WTC11 (cell line): ENCODE measurements at regions not wholly inside any gene's neighbourhood (a gene's known extent, or its start where the extent isn't known, plus 50 kb on each side); places are given as distances from the start of the nearest gene placed in this dataset.

Experiments used
- ATAC-seq: fragments of 200-7000 bp; cut with Tn5 transposase; 2 replicates; pipeline ENCODE4 v1.10.0; 2021; ENCODE audit warnings: mild to moderate bottlenecking, moderate library complexity
- CTCF ChIA-PET: fragments of 300-600 bp; sonication (Branson Sonifier 250); formaldehyde crosslinking; loops from one replicate; lab custom pipeline; 2021; ENCODE audit warnings: antibody characterized with exemption; lab: Charles Lee
- POLR2A ChIA-PET: fragments of 350-600 bp; sonication (Branson Sonifier 250); formaldehyde crosslinking; loops from one replicate; lab custom pipeline; 2021; ENCODE audit warnings: antibody characterized with exemption; lab: Charles Lee
- DNase-seq: peaks from one replicate; pipeline ENCODE4 v3.0.0; 2021; ENCODE audit warnings: low spot score
- H3K27ac Mint-ChIP-seq: 2 replicates; pipeline ENCODE4 v1.8.0; 2021; ENCODE audit warnings: mixed read lengths
- H3K27me3 Mint-ChIP-seq: 2 replicates; pipeline ENCODE4 v1.8.0; 2021; ENCODE audit warnings: low read depth, mild to moderate bottlenecking, moderate library complexity, mixed read lengths
- H3K36me3 Mint-ChIP-seq: 2 replicates; pipeline ENCODE4 v1.8.0; 2021; ENCODE audit warnings: mixed read lengths
- H3K4me1 Mint-ChIP-seq: 2 replicates; pipeline ENCODE4 v1.8.0; 2022; ENCODE audit warnings: mixed read lengths
- H3K4me3 Mint-ChIP-seq: 2 replicates; pipeline ENCODE4 v1.8.0; 2021; ENCODE audit warnings: mild to moderate bottlenecking, moderate library complexity, mixed read lengths
- H3K9me3 Mint-ChIP-seq: 2 replicates; pipeline ENCODE4 v1.8.0; 2021; ENCODE audit warnings: mixed read lengths
- ATF3 ChIP-seq: sonication (generic); formaldehyde crosslinking; conservative IDR thresholded peaks from 2 replicates; pipeline ENCODE4 v1.8.1; 2022; ENCODE audit warnings: mild to moderate bottlenecking, missing genetic modification reagents
- CBFB ChIP-seq: sonication (generic); formaldehyde crosslinking; IDR thresholded peaks from 2 replicates; pipeline ENCODE4 v1.8.1; 2022; ENCODE audit warnings: mild to moderate bottlenecking, low read depth, missing genetic modification reagents
- CREB1 ChIP-seq: sonication (generic); formaldehyde crosslinking; IDR thresholded peaks from 2 replicates; pipeline ENCODE4 v1.8.0; 2023; ENCODE audit warnings: mild to moderate bottlenecking, missing genetic modification reagents
- PRDM15 ChIP-seq: sonication (generic); formaldehyde crosslinking; IDR thresholded peaks from 2 replicates; pipeline ENCODE4 v1.8.0; 2022; ENCODE audit warnings: missing genetic modification reagents
- TCF7 ChIP-seq: sonication (generic); formaldehyde crosslinking; IDR thresholded peaks from 2 replicates; pipeline ENCODE4 v1.8.0; 2022; ENCODE audit warnings: mild to moderate bottlenecking, low read depth, missing genetic modification reagents, moderate library complexity
- USF1 ChIP-seq: sonication (generic); formaldehyde crosslinking; IDR thresholded peaks from 2 replicates; pipeline ENCODE4 v1.8.0; 2022; ENCODE audit warnings: mild to moderate bottlenecking, missing genetic modification reagents
- ZNF281 ChIP-seq: sonication (generic); formaldehyde crosslinking; IDR thresholded peaks from 2 replicates; pipeline ENCODE4 v1.8.0; 2023; ENCODE audit warnings: mild to moderate bottlenecking, missing genetic modification reagents
- ZNF671 ChIP-seq: fragments of 250-450 bp; sonication (Bioruptor Pico); IDR thresholded peaks from 2 replicates; pipeline ENCODE4 v1.8.0; 2021; ENCODE audit warnings: mild to moderate bottlenecking
- TF ChIP-seq, protein P1 (sequence below): sonication (generic); formaldehyde crosslinking; IDR thresholded peaks from 2 replicates; pipeline ENCODE4 v1.8.0; 2023; ENCODE audit warnings: missing genetic modification reagents, mild to moderate bottlenecking, borderline replicate concordance
- TF ChIP-seq, protein P2 (sequence below): fragments of 250-450 bp; sonication (Bioruptor Pico); IDR thresholded peaks from 2 replicates; pipeline ENCODE4 v1.9.0; 2021; ENCODE audit warnings: moderate library complexity, mild to moderate bottlenecking, inconsistent platforms, borderline replicate concordance
- TF ChIP-seq, protein P3 (sequence below): sonication (generic); formaldehyde crosslinking; IDR thresholded peaks from 2 replicates; pipeline ENCODE4 v1.8.0; 2023; ENCODE audit warnings: missing genetic modification reagents
- TF ChIP-seq, protein P4 (sequence below): sonication (generic); formaldehyde crosslinking; IDR thresholded peaks from 2 replicates; pipeline ENCODE4 v1.8.1; 2022; ENCODE audit warnings: mild to moderate bottlenecking, moderate library complexity, missing genetic modification reagents
- TF ChIP-seq, protein P5 (sequence below): fragments of 250-450 bp; sonication (Bioruptor Pico); conservative IDR thresholded peaks from 2 replicates; pipeline ENCODE4 v1.9.0; 2021; ENCODE audit warnings: mild to moderate bottlenecking

- TF ChIP-seq, protein P1, sequence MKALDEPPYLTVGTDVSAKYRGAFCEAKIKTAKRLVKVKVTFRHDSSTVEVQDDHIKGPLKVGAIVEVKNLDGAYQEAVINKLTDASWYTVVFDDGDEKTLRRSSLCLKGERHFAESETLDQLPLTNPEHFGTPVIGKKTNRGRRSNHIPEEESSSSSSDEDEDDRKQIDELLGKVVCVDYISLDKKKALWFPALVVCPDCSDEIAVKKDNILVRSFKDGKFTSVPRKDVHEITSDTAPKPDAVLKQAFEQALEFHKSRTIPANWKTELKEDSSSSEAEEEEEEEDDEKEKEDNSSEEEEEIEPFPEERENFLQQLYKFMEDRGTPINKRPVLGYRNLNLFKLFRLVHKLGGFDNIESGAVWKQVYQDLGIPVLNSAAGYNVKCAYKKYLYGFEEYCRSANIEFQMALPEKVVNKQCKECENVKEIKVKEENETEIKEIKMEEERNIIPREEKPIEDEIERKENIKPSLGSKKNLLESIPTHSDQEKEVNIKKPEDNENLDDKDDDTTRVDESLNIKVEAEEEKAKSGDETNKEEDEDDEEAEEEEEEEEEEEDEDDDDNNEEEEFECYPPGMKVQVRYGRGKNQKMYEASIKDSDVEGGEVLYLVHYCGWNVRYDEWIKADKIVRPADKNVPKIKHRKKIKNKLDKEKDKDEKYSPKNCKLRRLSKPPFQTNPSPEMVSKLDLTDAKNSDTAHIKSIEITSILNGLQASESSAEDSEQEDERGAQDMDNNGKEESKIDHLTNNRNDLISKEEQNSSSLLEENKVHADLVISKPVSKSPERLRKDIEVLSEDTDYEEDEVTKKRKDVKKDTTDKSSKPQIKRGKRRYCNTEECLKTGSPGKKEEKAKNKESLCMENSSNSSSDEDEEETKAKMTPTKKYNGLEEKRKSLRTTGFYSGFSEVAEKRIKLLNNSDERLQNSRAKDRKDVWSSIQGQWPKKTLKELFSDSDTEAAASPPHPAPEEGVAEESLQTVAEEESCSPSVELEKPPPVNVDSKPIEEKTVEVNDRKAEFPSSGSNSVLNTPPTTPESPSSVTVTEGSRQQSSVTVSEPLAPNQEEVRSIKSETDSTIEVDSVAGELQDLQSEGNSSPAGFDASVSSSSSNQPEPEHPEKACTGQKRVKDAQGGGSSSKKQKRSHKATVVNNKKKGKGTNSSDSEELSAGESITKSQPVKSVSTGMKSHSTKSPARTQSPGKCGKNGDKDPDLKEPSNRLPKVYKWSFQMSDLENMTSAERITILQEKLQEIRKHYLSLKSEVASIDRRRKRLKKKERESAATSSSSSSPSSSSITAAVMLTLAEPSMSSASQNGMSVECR (CRISPR knock-in tag), result no peak
- TF ChIP-seq, protein P2, sequence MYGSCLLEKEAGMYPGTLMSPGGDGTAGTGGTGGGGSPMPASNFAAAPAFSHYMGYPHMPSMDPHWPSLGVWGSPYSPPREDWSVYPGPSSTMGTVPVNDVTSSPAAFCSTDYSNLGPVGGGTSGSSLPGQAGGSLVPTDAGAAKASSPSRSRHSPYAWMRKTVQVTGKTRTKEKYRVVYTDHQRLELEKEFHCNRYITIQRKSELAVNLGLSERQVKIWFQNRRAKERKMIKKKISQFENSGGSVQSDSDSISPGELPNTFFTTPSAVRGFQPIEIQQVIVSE (CRISPR knock-in tag), result no peak
- TF ChIP-seq ZNF281 (CRISPR knock-in tag), result no peak
- TF ChIP-seq, protein P3, sequence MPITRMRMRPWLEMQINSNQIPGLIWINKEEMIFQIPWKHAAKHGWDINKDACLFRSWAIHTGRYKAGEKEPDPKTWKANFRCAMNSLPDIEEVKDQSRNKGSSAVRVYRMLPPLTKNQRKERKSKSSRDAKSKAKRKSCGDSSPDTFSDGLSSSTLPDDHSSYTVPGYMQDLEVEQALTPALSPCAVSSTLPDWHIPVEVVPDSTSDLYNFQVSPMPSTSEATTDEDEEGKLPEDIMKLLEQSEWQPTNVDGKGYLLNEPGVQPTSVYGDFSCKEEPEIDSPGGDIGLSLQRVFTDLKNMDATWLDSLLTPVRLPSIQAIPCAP, result no peak
- TF ChIP-seq ZNF671 (CRISPR knock-in tag), result no peak
Observed at GRCh38 chr11:16561150-16561549, 177.3 kb upstream of the C11orf58 start (continued).

DNA sequence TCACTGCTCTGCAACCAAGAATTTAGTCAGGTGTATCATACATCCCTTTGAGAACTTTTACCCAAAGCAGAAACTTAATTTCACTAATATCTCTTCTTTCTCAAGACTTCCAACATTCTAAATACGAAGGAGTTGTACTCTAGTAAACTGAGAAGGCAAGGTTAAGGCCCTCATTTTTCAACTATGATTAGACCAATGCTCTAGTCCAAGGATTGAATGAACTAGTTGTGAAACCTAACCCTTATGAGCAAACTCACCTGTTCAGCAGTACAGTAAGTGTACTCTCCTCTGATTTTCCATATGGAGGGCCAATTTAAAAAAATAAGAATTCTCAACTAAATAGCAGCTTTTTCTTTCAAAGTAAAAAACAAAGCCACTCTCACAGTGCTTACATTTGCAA, 180.0 kb upstream of the C11orf58 start:
- no peaks in the 10 kb centered on the region for H3K36me3 Mint-ChIP-seq
- no peak overlapping the region for H3K27ac Mint-ChIP-seq
- H3K4me3 Mint-ChIP-seq, result no peak overlapping the region
- H3K9me3 Mint-ChIP-seq, result no peaks in the 10 kb centered on the region
- TF ChIP-seq, protein P4, sequence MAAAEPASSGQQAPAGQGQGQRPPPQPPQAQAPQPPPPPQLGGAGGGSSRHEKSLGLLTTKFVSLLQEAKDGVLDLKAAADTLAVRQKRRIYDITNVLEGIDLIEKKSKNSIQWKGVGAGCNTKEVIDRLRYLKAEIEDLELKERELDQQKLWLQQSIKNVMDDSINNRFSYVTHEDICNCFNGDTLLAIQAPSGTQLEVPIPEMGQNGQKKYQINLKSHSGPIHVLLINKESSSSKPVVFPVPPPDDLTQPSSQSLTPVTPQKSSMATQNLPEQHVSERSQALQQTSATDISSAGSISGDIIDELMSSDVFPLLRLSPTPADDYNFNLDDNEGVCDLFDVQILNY (CRISPR knock-in tag), result no peak
- TF ChIP-seq CREB1 (CRISPR knock-in tag) (no peak), CBFB (CRISPR knock-in tag) (no peak), USF1 (CRISPR knock-in tag) (no peak), ATF3 (CRISPR knock-in tag) (no peak), TCF7 (no peak), PRDM15 (CRISPR knock-in tag) (no peak)
- TF ChIP-seq, protein P5, sequence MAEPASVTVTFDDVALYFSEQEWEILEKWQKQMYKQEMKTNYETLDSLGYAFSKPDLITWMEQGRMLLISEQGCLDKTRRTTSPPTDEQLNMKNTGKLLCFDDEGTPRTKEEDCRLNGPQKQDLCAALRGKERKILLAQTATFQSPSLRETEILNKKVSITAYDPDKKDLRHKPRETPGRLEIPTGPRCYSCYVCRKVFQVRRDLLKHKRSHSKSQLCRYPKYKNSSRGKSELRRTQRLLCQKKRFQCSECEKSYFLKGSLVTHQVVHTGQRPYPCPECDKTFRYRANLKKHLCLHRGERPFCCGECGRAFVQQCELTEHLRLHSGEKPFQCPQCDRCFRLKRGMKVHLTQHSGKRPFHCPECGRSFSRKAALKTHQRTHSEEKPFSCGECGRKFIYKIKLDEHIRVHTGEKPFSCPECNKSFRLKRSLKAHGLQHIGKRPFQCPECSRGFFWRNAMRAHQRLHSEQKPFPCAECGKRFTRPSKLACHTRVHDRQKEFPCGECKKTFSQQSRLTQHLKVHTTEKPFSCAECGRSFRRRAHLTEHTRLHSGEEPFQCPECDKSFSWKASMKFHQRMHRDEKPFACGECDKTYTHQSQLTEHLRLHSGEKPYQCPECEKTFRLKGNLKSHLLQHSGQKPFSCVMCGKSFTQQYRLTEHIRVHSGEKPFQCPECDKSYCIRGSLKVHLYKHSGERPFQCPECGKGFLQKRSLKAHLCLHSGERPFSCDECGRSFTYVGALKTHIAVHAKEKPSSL (CRISPR knock-in tag), result no peak
- peaks cover 7% of the 10 kb centered on the region for H3K27me3 Mint-ChIP-seq
- ChIA-PET POLR2A (no interaction called here), CTCF (no interaction called here)
- no peak for DNase-seq
- ATAC-seq, result no peak
- no peaks in the 10 kb centered on the region for H3K4me1 Mint-ChIP-seq
